ENCODE measurements at regions not wholly inside any gene's neighbourhood (a gene's known extent, or its start where the extent isn't known, plus 50 kb on each side); places are given as distances from the start of the nearest gene placed in this dataset.

DNA sequence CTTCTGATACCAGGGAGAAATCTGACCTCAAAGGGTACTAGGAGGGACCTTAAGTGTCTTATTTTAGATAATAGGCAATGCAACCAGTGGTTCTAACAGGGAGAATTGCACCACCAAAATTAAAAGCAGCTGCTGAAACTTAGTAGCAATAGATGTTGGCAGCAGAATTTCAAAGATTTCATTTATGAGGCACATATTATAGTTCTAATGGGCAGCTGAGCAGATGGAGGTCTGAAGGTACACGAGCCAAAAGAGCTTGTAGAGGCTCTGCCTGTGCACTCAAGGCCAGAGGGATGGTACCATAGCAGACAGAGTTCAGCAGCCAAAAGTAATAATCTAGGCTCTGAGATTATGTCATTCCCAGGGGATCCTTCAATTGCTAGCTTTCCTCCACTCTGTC, 87.3 kb upstream of the NCKAP5 start:
- CTCF ChIA-PET: interaction anchor here (0.6 to 1.3 kb wide), 3 partner anchors 14 to 543 kb away, joined by 3 read pairs; no protein-coding TSS in a partner anchor
- H3K27me3 Mint-ChIP-seq (ENCODE audit: unreplicated experiment): peaks cover 21% of the 10 kb centered on the region
- H3K4me3 Mint-ChIP-seq (ENCODE audit: low read depth, unreplicated experiment): no peak overlapping the region
- H3K27ac Mint-ChIP-seq (ENCODE audit: unreplicated experiment): no peak overlapping the region
- no peak for DNase-seq
- no TSS peak for BruUV-seq (replicated peaks)
- intact Hi-C loops (cut with micrococcal nuclease; ENCODE audit: unreplicated experiment): no loop called here
- TF ChIP-seq, protein P1, sequence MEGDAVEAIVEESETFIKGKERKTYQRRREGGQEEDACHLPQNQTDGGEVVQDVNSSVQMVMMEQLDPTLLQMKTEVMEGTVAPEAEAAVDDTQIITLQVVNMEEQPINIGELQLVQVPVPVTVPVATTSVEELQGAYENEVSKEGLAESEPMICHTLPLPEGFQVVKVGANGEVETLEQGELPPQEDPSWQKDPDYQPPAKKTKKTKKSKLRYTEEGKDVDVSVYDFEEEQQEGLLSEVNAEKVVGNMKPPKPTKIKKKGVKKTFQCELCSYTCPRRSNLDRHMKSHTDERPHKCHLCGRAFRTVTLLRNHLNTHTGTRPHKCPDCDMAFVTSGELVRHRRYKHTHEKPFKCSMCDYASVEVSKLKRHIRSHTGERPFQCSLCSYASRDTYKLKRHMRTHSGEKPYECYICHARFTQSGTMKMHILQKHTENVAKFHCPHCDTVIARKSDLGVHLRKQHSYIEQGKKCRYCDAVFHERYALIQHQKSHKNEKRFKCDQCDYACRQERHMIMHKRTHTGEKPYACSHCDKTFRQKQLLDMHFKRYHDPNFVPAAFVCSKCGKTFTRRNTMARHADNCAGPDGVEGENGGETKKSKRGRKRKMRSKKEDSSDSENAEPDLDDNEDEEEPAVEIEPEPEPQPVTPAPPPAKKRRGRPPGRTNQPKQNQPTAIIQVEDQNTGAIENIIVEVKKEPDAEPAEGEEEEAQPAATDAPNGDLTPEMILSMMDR (IDR thresholded peaks at IDR 0.05; ENCODE audit: unreplicated experiment): no peak
- no peaks in the 10 kb centered on the region for H3K4me1 Mint-ChIP-seq (ENCODE audit: low read depth, unreplicated experiment)
- H3K9me3 Mint-ChIP-seq (ENCODE audit: low read depth, unreplicated experiment): no peaks in the 10 kb centered on the region
- no peaks in the 10 kb centered on the region for H3K36me3 Mint-ChIP-seq (ENCODE audit: insufficient read depth, unreplicated experiment)

GRCh38 chr2:133657591-133657990, 89.3 kb upstream of the NCKAP5 start:
- Mint-ChIP-seq H3K36me3 (ENCODE audit: insufficient read depth, unreplicated experiment) (no peaks in the 10 kb centered on the region), H3K4me1 (ENCODE audit: low read depth, unreplicated experiment) (no peaks in the 10 kb centered on the region), H3K4me3 (ENCODE audit: low read depth, unreplicated experiment) (no peak overlapping the region), H3K27me3 (ENCODE audit: unreplicated experiment) (peaks cover 11% of the 10 kb centered on the region), H3K9me3 (ENCODE audit: low read depth, unreplicated experiment) (no peaks in the 10 kb centered on the region), H3K27ac (ENCODE audit: unreplicated experiment) (no peak overlapping the region)
- TF ChIP-seq, protein P1 (IDR thresholded peaks at IDR 0.05; ENCODE audit: unreplicated experiment): no peak
- CTCF ChIA-PET: no interaction called here
- intact Hi-C loops (cut with micrococcal nuclease; ENCODE audit: unreplicated experiment): no loop called here
- DNase-seq: no peak
- no TSS peak for BruUV-seq (replicated peaks)

DNA sequence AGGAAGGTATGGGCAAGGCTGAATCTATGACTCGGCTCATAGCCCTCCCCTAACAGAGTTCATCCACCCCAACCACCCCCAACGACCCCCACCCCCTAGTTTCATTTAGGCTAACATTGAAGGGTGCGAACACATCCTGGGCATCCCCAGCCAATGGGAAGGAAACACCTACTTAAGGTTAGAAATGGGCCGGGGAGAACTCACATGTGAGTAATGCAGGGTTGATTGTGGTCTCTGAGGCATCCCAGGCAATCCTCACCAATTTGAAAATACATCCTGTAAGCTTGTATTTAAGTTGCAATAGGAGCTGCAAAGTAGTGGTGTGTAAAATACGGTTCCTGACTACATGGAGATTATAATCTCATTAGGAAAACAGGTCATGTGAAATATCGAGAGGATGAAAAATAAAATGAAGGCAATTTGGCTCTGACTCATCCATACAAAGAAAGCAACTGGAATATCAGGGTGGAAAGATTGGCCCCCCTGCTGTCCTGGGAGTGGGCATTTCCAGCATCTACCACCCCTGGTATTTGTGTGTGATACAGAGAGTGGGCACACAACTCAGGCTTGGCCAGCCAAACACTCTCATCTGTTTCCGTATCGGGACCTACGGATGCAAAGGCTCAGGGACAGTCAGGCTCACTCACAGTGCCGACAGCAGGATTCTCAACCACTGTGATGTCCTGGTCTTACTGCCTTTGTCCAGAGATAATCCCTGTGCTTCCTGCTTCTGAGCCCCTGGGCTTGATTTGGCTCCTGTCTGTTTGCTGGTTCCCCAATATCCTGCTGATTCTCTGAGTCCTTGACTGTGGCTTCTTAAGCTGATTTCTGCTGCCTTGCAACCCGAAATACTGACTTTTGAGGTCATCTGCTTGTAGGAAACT, 90.0 kb upstream of the NCKAP5 start:
- Mint-ChIP-seq H3K9me3 (ENCODE audit: low read depth, unreplicated experiment) (no peaks in the 10 kb centered on the region), H3K4me1 (ENCODE audit: low read depth, unreplicated experiment) (no peaks in the 10 kb centered on the region), H3K27ac (ENCODE audit: unreplicated experiment) (no peak overlapping the region), H3K27me3 (ENCODE audit: unreplicated experiment) (peaks cover 5% of the 10 kb centered on the region), H3K36me3 (ENCODE audit: insufficient read depth, unreplicated experiment) (no peaks in the 10 kb centered on the region), H3K4me3 (ENCODE audit: low read depth, unreplicated experiment) (no peak overlapping the region)
- intact Hi-C loops (cut with micrococcal nuclease; ENCODE audit: unreplicated experiment): no loop called here
- CTCF ChIA-PET: interaction anchor here (0.6 kb wide), 1 partner anchor 22 kb away, joined by 5 read pairs; no protein-coding TSS in a partner anchor
- no TSS peak for BruUV-seq (replicated peaks)
- DNase-seq: no peak
- TF ChIP-seq, protein P1 (IDR thresholded peaks at IDR 0.05; ENCODE audit: unreplicated experiment): no peak

- H3K9me3 Mint-ChIP-seq (ENCODE audit: low read depth, unreplicated experiment): no peaks in the 10 kb centered on the region
- intact Hi-C loops (cut with micrococcal nuclease; ENCODE audit: unreplicated experiment): no loop called here
- CTCF ChIA-PET: no interaction called here
- no peaks in the 10 kb centered on the region for H3K36me3 Mint-ChIP-seq (ENCODE audit: insufficient read depth, unreplicated experiment)
- no peaks in the 10 kb centered on the region for H3K27me3 Mint-ChIP-seq (ENCODE audit: unreplicated experiment)
- TF ChIP-seq, protein P1 (IDR thresholded peaks at IDR 0.05; ENCODE audit: unreplicated experiment): no peak
- no peak for DNase-seq
- H3K27ac Mint-ChIP-seq (ENCODE audit: unreplicated experiment): no peak overlapping the region
- H3K4me3 Mint-ChIP-seq (ENCODE audit: low read depth, unreplicated experiment): no peak overlapping the region
- no peaks in the 10 kb centered on the region for H3K4me1 Mint-ChIP-seq (ENCODE audit: low read depth, unreplicated experiment)
- BruUV-seq (replicated peaks): no TSS peak
These were observed 92.2 kb upstream of the NCKAP5 start for GRCh38 chr2:133660510-133660909.

Measured in Calu3 (cell line).